Left lung (tissue), 4 donors: ENCODE measurements at regions not wholly inside any gene's neighbourhood (a gene's known extent, or its start where the extent isn't known, plus 50 kb on each side); places are given as distances from the start of the nearest gene placed in this dataset.
"Not testable (repeated sequence)": the region's sequence is repeated elsewhere in the genome, so short reads cannot be mapped to it uniquely, and the experiment has no call there.

ENCODE experiments used
- ATAC-seq: fragments of 200-7000 bp; cut with Tn5 transposase; one replicate; pipeline ENCODE4 v1.9.1; 2020; ENCODE audit warnings: moderate library complexity
- DNase-seq, 4 donors: peaks; one replicate each; pipeline ENCODE4 v3.0.0-alpha.2; 2013 to 2020
- H3K27ac ChIP-seq, 2 donors: fragments of 200-600 bp; sonication (generic) in 1 of 2; one replicate each; pipeline versions ENCODE4 v1.5.0 to v1.8.0; 2020 to 2021
- H3K27me3 ChIP-seq, 2 donors: fragments of 200-600 bp; sonication (generic) in 1 of 2; one replicate each; pipeline versions ENCODE4 v1.5.0 to v1.8.0; 2020 to 2021
- H3K36me3 ChIP-seq, 2 donors: fragments of 200-600 bp; sonication (generic) in 1 of 2; one replicate each; pipeline versions ENCODE4 v1.5.0 to v1.8.0; 2020 to 2021
- H3K4me1 ChIP-seq, 2 donors: fragments of 200-600 bp; one replicate each; pipeline ENCODE4 v1.8.0; 2021
- H3K4me3 ChIP-seq, 2 donors: fragments of 200-600 bp; sonication (generic) in 1 of 2; one replicate each; pipeline versions ENCODE4 v1.5.0 to v1.8.0; 2020 to 2021; ENCODE audit warnings: mild to moderate bottlenecking in 1 of 2
- H3K9me3 ChIP-seq, 2 donors: fragments of 200-600 bp; sonication (generic) in 1 of 2; one replicate each; pipeline versions ENCODE4 v1.5.0 to v1.8.0; 2020 to 2021
- intact Hi-C, 2 donors: fragments of 100-400 bp; cut with DNase I; formaldehyde crosslinking; loops; one replicate each; pipeline versions ENCODE4 v1.11.2 to v1.14.2; 2022
- TF ChIP-seq, protein P1 (sequence below), 2 donors: fragments of 200-600 bp; sonication (generic) in 1 of 2; IDR thresholded peaks; one replicate each; pipeline versions ENCODE4 v1.5.0 to v1.8.0; 2021; ENCODE audit warnings: antibody characterized with exemption in 2 of 2
- donor health status: DM: no; HTN: yes; CAD: no.
- donor health status: DM: no; HTN: no; CAD: no.

- intact Hi-C loops = no loop called here
- TF ChIP-seq, protein P1, sequence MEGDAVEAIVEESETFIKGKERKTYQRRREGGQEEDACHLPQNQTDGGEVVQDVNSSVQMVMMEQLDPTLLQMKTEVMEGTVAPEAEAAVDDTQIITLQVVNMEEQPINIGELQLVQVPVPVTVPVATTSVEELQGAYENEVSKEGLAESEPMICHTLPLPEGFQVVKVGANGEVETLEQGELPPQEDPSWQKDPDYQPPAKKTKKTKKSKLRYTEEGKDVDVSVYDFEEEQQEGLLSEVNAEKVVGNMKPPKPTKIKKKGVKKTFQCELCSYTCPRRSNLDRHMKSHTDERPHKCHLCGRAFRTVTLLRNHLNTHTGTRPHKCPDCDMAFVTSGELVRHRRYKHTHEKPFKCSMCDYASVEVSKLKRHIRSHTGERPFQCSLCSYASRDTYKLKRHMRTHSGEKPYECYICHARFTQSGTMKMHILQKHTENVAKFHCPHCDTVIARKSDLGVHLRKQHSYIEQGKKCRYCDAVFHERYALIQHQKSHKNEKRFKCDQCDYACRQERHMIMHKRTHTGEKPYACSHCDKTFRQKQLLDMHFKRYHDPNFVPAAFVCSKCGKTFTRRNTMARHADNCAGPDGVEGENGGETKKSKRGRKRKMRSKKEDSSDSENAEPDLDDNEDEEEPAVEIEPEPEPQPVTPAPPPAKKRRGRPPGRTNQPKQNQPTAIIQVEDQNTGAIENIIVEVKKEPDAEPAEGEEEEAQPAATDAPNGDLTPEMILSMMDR (IDR thresholded peaks at IDR 0.05) = no peak
- no peaks in the 10 kb centered on the region for H3K9me3 ChIP-seq
- no peaks in the 10 kb centered on the region for H3K4me1 ChIP-seq
- DNase-seq (no peak), ATAC-seq (no peak)
- no peaks in the 10 kb centered on the region for H3K27me3 ChIP-seq
- no peak overlapping the region for H3K27ac ChIP-seq
- H3K4me3 ChIP-seq = no peak overlapping the region
- H3K36me3 ChIP-seq = no peaks in the 10 kb centered on the region
Observed at GRCh38 chr13:39835253-39835652, 179.8 kb downstream of the COG6 start.

GRCh38 chr13:39836038-39836437 lies 180.6 kb downstream of the COG6 start:
- H3K4me3 ChIP-seq = no peak overlapping the region
- no peaks in the 10 kb centered on the region for H3K27me3 ChIP-seq
- no peaks in the 10 kb centered on the region for H3K36me3 ChIP-seq
- H3K9me3 ChIP-seq = no peaks in the 10 kb centered on the region
- intact Hi-C loops = no loop called here
- DNase-seq (no peak), ATAC-seq (no peak)
- TF ChIP-seq, protein P1 (IDR thresholded peaks at IDR 0.05) = no peak
- no peaks in the 10 kb centered on the region for H3K4me1 ChIP-seq
- H3K27ac ChIP-seq = no peak overlapping the region

GRCh38 chr13:39837866-39838265 lies 182.4 kb downstream of the COG6 start:
- intact Hi-C loops, H3K9me3 ChIP-seq, H3K27ac ChIP-seq, H3K27me3 ChIP-seq, H3K4me3 ChIP-seq, ATAC-seq, H3K36me3 ChIP-seq, DNase-seq, H3K4me1 ChIP-seq: not testable (repeated sequence)

GRCh38 chr13:39840201-39840600 lies 184.7 kb downstream of the COG6 start:
- Histone ChIP-seq H3K36me3 (no peaks in the 10 kb centered on the region), H3K27me3 (no peaks in the 10 kb centered on the region), H3K9me3 (no peaks in the 10 kb centered on the region), H3K4me3 (no peak overlapping the region), H3K4me1 (no peaks in the 10 kb centered on the region), H3K27ac (no peak overlapping the region)
- TF ChIP-seq, protein P1 (IDR thresholded peaks at IDR 0.05) = no peak
- intact Hi-C loops = no loop called here
- DNase-seq (no peak), ATAC-seq (no peak)

- no peak overlapping the region for H3K4me3 ChIP-seq
- no peaks in the 10 kb centered on the region for H3K36me3 ChIP-seq
- no peak overlapping the region for H3K27ac ChIP-seq
- intact Hi-C loops = no loop called here
- no peaks in the 10 kb centered on the region for H3K4me1 ChIP-seq
- H3K9me3 ChIP-seq = peaks cover 0 to 4% of the 10 kb centered on the region in 2 donors
- TF ChIP-seq, protein P1 (IDR thresholded peaks at IDR 0.05) = no peak
- no peaks in the 10 kb centered on the region for H3K27me3 ChIP-seq
- DNase-seq (no peak), ATAC-seq (no peak)
Observed at GRCh38 chr13:39847336-39847735, 191.9 kb downstream of the COG6 start.

DNA sequence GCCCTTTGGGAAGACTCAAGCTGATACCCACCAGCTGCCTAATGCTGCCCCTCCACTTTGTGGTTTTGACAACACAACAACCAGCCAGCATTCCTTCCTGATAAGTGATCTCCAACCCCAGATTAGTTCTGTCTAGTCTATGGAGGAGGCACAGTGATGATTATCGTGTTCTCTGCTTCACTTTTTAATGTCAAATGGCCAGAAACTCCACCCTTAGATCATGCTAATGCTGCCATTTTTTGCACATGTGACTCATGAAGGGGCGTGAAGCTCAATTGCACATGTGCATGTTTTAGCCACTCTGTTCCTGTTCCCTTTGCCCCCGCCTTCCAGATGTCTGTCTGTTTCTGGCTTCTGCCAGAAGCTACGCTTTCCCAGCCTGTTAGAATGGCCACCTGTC lies 199.8 kb downstream of the COG6 start:
- Histone ChIP-seq H3K36me3 (no peaks in the 10 kb centered on the region), H3K4me3 (no peak overlapping the region), H3K9me3 (peaks cover 0 to 14% of the 10 kb centered on the region in 2 donors), H3K4me1 (no peaks in the 10 kb centered on the region), H3K27me3 (no peaks in the 10 kb centered on the region), H3K27ac (no peak overlapping the region)
- TF ChIP-seq, protein P1 (IDR thresholded peaks at IDR 0.05) = no peak
- DNase-seq (no peak), ATAC-seq (no peak)
- intact Hi-C loops = no loop called here
